ENCODE measurements at regions not wholly inside any gene's neighbourhood (a gene's known extent, or its start where the extent isn't known, plus 50 kb on each side); places are given as distances from the start of the nearest gene placed in this dataset.

DNA sequence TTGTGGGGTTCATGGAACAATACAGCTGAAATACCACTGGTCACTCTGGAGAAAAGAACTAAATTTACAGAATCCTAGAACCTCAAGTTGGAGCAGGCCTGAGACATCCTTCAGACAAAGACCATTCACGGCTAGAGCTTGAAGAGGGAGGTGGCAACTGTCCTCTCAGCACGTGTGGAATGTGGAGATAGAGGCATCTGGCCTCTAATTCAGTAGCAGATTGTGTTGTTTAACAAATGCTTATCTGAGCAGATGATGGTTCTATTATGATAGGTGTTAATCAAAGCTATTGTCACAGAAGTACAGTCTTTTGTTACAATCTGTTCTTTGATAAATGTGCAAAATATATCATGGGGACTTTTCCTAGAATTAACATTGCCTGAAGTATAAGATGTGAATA lies 121.7 kb upstream of the KCNIP4 start:
- TF ChIP-seq, protein P1, sequence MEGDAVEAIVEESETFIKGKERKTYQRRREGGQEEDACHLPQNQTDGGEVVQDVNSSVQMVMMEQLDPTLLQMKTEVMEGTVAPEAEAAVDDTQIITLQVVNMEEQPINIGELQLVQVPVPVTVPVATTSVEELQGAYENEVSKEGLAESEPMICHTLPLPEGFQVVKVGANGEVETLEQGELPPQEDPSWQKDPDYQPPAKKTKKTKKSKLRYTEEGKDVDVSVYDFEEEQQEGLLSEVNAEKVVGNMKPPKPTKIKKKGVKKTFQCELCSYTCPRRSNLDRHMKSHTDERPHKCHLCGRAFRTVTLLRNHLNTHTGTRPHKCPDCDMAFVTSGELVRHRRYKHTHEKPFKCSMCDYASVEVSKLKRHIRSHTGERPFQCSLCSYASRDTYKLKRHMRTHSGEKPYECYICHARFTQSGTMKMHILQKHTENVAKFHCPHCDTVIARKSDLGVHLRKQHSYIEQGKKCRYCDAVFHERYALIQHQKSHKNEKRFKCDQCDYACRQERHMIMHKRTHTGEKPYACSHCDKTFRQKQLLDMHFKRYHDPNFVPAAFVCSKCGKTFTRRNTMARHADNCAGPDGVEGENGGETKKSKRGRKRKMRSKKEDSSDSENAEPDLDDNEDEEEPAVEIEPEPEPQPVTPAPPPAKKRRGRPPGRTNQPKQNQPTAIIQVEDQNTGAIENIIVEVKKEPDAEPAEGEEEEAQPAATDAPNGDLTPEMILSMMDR (IDR thresholded peaks at IDR 0.05), result no peak
- no peak for TF ChIP-seq EZH2phosphoT487 (IDR thresholded peaks at IDR 0.05)

Measured in neural progenitor cell (in vitro differentiated cells).